Mesodermal cell (in vitro differentiated cells): ENCODE measurements at regions not wholly inside any gene's neighbourhood (a gene's known extent, or its start where the extent isn't known, plus 50 kb on each side); places are given as distances from the start of the nearest gene placed in this dataset.

Experiments used
- H3K27ac ChIP-seq: 2 replicates; pipeline ENCODE4 v1.7.0; 2013; ENCODE audit warnings: mild to moderate bottlenecking, low read depth, low read length, moderate library complexity; ENCODE audit not compliant: severe bottlenecking
- H3K36me3 ChIP-seq: 2 replicates; pipeline ENCODE4 v1.7.1; 2013; ENCODE audit warnings: mild to moderate bottlenecking, low read length, moderate library complexity; ENCODE audit not compliant: control insufficient read depth, insufficient read depth
- H3K4me1 ChIP-seq: one replicate; pipeline ENCODE4 v1.7.1; 2013; ENCODE audit warnings: mild to moderate bottlenecking, low read length; ENCODE audit not compliant: insufficient read depth, control insufficient read depth, poor library complexity, severe bottlenecking
- H3K4me3 ChIP-seq: 2 replicates; pipeline ENCODE4 v1.7.0; 2013; ENCODE audit warnings: low read length, control low read depth, mild to moderate bottlenecking; ENCODE audit not compliant: insufficient read depth, poor library complexity, severe bottlenecking; ENCODE audit errors: extremely low read depth
- H3K9me3 ChIP-seq: 2 replicates; pipeline ENCODE4 v1.7.1; 2013; ENCODE audit warnings: mild to moderate bottlenecking, low read length, moderate library complexity; ENCODE audit not compliant: control insufficient read depth
- WGBS, 2 experiments: methylation state at CpG; one replicate each; pipeline ENCODE4 v1.1.5; 2013; ENCODE audit warnings: missing lambda C conversion rate in 2 of 2; ENCODE audit not compliant: insufficient coverage in 2 of 2; 5-methylcytosine and 5-hydroxymethylcytosine counted together

- H3K9me3 ChIP-seq, result no peaks in the 10 kb centered on the region
- H3K27ac ChIP-seq, result no peak overlapping the region
- no peak overlapping the region for H3K4me3 ChIP-seq
- no peaks in the 10 kb centered on the region for H3K36me3 ChIP-seq
- H3K4me1 ChIP-seq, result peaks cover 5% of the 10 kb centered on the region
- 93 to 94% methylated on average over 3 of the region's 3 CpGs for WGBS, 2 experiments
These were observed 111.3 kb downstream of the DYRK2 start for GRCh38 chr12:67759829-67760228.

GRCh38 chr12:67760586-67761275 lies 112.2 kb downstream of the DYRK2 start:
- no peak overlapping the region for H3K4me3 ChIP-seq
- peaks cover 8% of the 10 kb centered on the region for H3K4me1 ChIP-seq
- H3K36me3 ChIP-seq, result no peaks in the 10 kb centered on the region
- no peak overlapping the region for H3K27ac ChIP-seq
- WGBS, 2 experiments, result 93 to 99% methylated on average over 5 to 7 of the region's 7 CpGs
- no peaks in the 10 kb centered on the region for H3K9me3 ChIP-seq

DNA sequence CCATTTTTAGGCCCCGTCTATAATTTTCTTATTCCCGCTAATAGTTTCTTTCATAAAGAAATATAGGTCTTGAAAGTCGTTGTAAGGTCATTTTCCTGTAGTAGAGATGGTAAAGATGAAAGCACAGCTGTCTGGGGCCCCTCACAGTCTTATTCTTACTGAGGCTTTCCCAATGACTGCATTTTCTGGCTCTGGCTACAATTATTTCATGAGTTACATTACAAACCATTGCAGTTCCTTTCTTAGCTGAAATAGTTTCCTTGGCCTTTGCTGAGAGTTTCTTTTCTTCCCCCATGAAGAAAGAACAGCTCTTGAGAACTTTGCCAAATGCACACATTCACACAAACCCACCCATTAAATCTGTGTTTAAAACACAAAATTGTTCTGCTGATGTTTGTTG lies 113.0 kb downstream of the DYRK2 start:
- no peaks in the 10 kb centered on the region for H3K9me3 ChIP-seq
- no peak overlapping the region for H3K4me3 ChIP-seq
- no CpG with 5 or more reads among the region's 3 CpGs for WGBS, 2 experiments
- H3K4me1 ChIP-seq, result peaks cover 14% of the 10 kb centered on the region
- no peaks in the 10 kb centered on the region for H3K36me3 ChIP-seq
- no peak overlapping the region for H3K27ac ChIP-seq

DNA sequence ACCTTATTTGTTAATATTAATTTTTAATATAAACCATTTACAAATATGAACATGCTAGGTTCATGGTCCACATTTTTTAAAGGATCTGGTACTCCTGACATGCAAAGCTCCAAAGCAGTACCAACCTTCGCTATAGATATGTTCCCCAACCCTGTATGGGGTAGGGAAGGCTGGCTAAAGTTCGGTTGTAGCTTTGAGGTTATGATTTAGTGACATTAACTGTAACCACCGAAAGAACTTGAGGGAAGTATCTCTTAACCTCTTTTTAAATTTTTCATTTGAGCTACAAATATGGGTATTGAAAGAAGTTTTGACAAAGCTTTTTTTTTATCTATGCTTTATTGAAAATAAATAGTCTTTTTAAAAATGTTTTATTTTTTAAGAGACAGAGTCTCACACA lies 115.5 kb downstream of the DYRK2 start:
- Histone ChIP-seq H3K4me1 (peaks cover 12% of the 10 kb centered on the region), H3K36me3 (no peaks in the 10 kb centered on the region), H3K9me3 (no peaks in the 10 kb centered on the region), H3K27ac (no peak overlapping the region), H3K4me3 (no peak overlapping the region)
- no CpG with 5 or more reads among the region's 3 CpGs for WGBS, 2 experiments

GRCh38 chr12:67764946-67765619 lies 116.5 kb downstream of the DYRK2 start:
- H3K27ac ChIP-seq, result no peak overlapping the region
- H3K4me3 ChIP-seq, result no peak overlapping the region
- no peaks in the 10 kb centered on the region for H3K9me3 ChIP-seq
- no peaks in the 10 kb centered on the region for H3K36me3 ChIP-seq
- WGBS, 2 experiments, result 85 to 93% methylated on average over 3 to 5 of the region's 5 CpGs
- H3K4me1 ChIP-seq, result peaks cover 12% of the 10 kb centered on the region

- Histone ChIP-seq H3K36me3 (no peaks in the 10 kb centered on the region), H3K4me1 (peaks cover 12% of the 10 kb centered on the region), H3K4me3 (no peak overlapping the region), H3K27ac (peak overlapping the region; percentile 45), H3K9me3 (no peaks in the 10 kb centered on the region)
- WGBS, 2 experiments, result 67 to 68% methylated on average over 3 to 4 of the region's 7 CpGs
These were observed 117.5 kb downstream of the DYRK2 start for GRCh38 chr12:67765776-67766766.

DNA sequence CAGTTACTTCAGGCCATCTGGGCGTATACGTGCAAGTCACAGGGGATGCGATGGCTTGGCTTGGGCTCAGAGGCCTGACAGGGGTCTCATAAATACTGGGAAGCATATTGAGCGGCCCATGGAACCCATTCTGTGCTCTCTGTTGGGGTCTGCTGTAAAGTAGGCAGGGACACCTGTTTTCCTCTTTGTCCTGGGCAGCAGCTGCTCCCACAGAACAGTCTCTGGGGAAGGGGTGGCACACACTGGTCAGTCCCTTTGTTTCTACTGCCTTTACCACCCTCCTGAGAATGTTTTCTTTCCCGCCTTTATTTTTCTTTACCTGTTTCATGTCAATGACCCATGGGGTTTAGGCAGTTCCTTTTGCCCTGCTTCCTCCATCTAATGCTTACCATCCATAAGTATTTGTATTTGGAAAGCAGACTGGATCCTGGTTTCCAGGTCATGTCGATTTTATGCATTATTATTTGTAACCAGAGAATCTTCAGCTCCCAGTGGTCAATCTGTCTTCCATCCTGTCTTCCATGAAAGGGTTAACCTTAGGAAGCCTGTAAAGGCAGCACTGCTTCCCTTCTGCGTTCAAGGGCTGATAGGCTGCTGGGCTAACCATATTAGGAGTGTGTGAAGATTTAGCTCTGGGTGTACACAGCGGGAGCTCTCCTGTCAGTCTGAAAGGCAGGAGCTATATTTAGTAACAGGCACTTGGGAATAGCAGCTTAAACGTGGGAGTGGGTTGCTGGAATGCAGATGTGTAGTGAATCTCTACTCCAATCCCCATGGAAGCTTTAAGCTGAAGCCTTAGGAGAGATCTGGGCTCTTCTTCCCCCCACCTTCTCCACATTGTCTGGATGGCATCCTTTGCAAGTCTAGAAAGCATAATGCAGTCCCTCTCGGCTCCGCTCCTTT lies 124.0 kb downstream of the DYRK2 start:
- 61% methylated on average over 3 of the region's 11 CpGs for WGBS, 2 experiments
- Histone ChIP-seq H3K36me3 (no peaks in the 10 kb centered on the region), H3K4me1 (peaks cover 23% of the 10 kb centered on the region), H3K27ac (peak overlapping the region; percentile 94), H3K9me3 (no peaks in the 10 kb centered on the region), H3K4me3 (no peak overlapping the region)

DNA sequence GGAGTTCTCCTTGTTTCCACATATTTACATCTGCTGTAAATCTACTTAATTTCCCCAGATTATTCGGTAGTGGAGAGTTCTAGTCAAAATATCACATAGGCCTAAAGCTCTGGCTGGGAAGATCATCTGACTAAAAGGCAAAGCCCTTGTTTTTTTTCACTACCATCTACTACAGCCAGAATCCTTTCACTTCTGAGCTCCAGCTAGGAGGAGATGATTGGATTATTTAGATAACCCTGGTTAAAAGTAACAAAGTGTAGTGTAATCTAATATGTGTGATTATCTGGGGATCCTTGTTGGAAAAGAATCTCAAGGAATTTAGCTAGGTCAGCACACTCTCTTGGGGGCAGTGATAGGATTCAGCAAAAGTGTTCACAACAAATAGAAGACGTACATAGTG lies 125.4 kb downstream of the DYRK2 start:
- 33 to 64% methylated on average over 1 of the region's 2 CpGs for WGBS, 2 experiments
- Histone ChIP-seq H3K9me3 (no peaks in the 10 kb centered on the region), H3K27ac (peak overlapping the region; percentile 50), H3K36me3 (no peaks in the 10 kb centered on the region), H3K4me3 (no peak overlapping the region), H3K4me1 (peaks cover 25% of the 10 kb centered on the region)

DNA sequence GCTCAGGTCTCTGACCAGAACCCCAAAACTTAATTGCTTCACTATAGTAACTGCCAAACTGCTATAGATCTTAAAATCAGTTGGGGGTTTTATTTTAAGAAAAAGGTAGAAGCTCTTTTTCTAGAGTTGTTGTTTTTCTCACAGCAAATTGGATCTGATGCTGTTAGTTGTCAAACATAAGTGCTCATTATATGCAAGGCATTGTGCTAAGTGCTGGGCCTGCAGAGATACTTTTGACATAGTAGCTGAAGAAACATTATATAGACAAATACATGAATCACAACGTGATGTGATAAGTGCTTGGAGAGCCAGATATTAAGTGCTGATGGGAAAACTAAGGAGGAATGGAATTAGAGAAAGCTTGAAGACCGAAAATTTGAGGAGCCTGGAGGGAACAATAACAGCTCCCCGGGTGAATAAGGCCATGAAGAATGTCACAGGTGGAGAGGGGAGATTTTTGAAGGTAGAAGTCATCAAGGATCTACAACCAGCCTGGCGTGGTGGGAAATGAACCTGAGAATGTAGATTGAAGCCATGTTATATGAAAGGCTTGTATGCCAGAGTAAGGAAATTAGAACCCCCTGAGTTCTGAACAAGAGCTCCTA lies 126.5 kb downstream of the DYRK2 start:
- Histone ChIP-seq H3K4me3 (no peak overlapping the region), H3K36me3 (no peaks in the 10 kb centered on the region), H3K27ac (no peak overlapping the region), H3K4me1 (peaks cover 31% of the 10 kb centered on the region), H3K9me3 (no peaks in the 10 kb centered on the region)
- WGBS, 2 experiments, result 78 to 86% methylated on average over 3 of the region's 4 CpGs
